HG03095 (cell line): ENCODE measurements at regions not wholly inside any gene's neighbourhood (a gene's known extent, or its start where the extent isn't known, plus 50 kb on each side); places are given as distances from the start of the nearest gene placed in this dataset.
"Not testable (repeated sequence)": the region's sequence is repeated elsewhere in the genome, so short reads cannot be mapped to it uniquely, and the experiment has no call there.

ENCODE experiments used
- ATAC-seq: cut with Tn5 transposase; IDR thresholded peaks from one replicate; pipeline ENCODE4 v1.9.1; 2021; ENCODE audit warnings: moderate library complexity; ENCODE audit not compliant: unreplicated experiment

- no peak for ATAC-seq
Measured at GRCh38 chr20:48148020-48148419, 362.7 kb upstream of the SULF2 start.

- no peak for ATAC-seq
Measured at GRCh38 chr20:48147311-48147710, 362.0 kb upstream of the SULF2 start.

GRCh38 chr20:48146877-48147276, 361.6 kb upstream of the SULF2 start:
- no peak for ATAC-seq

GRCh38 chr20:48146308-48146707, 361.0 kb upstream of the SULF2 start:
- ATAC-seq = no peak

GRCh38 chr20:48143435-48144081, 358.3 kb upstream of the SULF2 start:
- no peak for ATAC-seq

GRCh38 chr20:48142516-48142773, 357.2 kb upstream of the SULF2 start:
- ATAC-seq = no peak

GRCh38 chr20:48141660-48142515, 356.6 kb upstream of the SULF2 start:
- no peak for ATAC-seq

- no peak for ATAC-seq
Measured at GRCh38 chr20:48139262-48140041, 354.2 kb upstream of the SULF2 start.

- no peak for ATAC-seq
Measured at GRCh38 chr20:48132834-48133233, 347.6 kb upstream of the SULF2 start.

GRCh38 chr20:48131581-48131980, 346.3 kb upstream of the SULF2 start:
- no peak for ATAC-seq

- ATAC-seq = no peak
Measured at GRCh38 chr20:48129345-48129942, 344.2 kb upstream of the SULF2 start.

GRCh38 chr20:48128436-48128835, 343.2 kb upstream of the SULF2 start:
- ATAC-seq = no peak

- not testable (repeated sequence) for ATAC-seq
Measured at GRCh38 chr20:48127964-48128363, 342.7 kb upstream of the SULF2 start.

- not testable (repeated sequence) for ATAC-seq
Measured at GRCh38 chr20:48127133-48127532, 341.9 kb upstream of the SULF2 start.

- ATAC-seq = no peak
Measured at GRCh38 chr20:48126227-48126740, 341.0 kb upstream of the SULF2 start.

GRCh38 chr20:48124960-48125359, 339.7 kb upstream of the SULF2 start:
- no peak for ATAC-seq

- ATAC-seq = no peak
Measured at GRCh38 chr20:48124181-48124782, 339.0 kb upstream of the SULF2 start.

GRCh38 chr20:48120120-48120519, 334.8 kb upstream of the SULF2 start:
- no peak for ATAC-seq

- not testable (repeated sequence) for ATAC-seq
Measured at GRCh38 chr20:48119389-48119788, 334.1 kb upstream of the SULF2 start.

- no peak for ATAC-seq
Measured at GRCh38 chr20:48115502-48115901, 330.2 kb upstream of the SULF2 start.

- ATAC-seq = no peak
Measured at GRCh38 chr20:48107560-48107959, 322.3 kb upstream of the SULF2 start.
